Fibroblast of the aortic adventitia (primary cell): ENCODE measurements at regions not wholly inside any gene's neighbourhood (a gene's known extent, or its start where the extent isn't known, plus 50 kb on each side); places are given as distances from the start of the nearest gene placed in this dataset.

Experiments
- DNase-seq: peaks from one replicate; pipeline ENCODE4 v3.0.0-alpha.2; 2010; ENCODE audit warnings: low read depth
- H3K4me3 ChIP-seq: 2 replicates; pipeline ENCODE4 v1.5.1; 2011; ENCODE audit warnings: low read depth, mild to moderate bottlenecking, control low read depth, low read length, moderate library complexity
- CTCF ChIP-seq: IDR thresholded peaks from 2 replicates; pipeline ENCODE4 v1.5.1; 2011; ENCODE audit warnings: mild to moderate bottlenecking, low read length, control low read depth, inconsistent platforms; ENCODE audit not compliant: insufficient read depth

GRCh38 chr1:38577385-38577784 lies 282.2 kb downstream of the RRAGC start:
- no peak for DNase-seq
- TF ChIP-seq CTCF: no peak
- H3K4me3 ChIP-seq: no peak overlapping the region

GRCh38 chr1:38576241-38576640 lies 283.3 kb downstream of the RRAGC start:
- no peak overlapping the region for H3K4me3 ChIP-seq
- DNase-seq: no peak
- TF ChIP-seq CTCF: no peak

GRCh38 chr1:38571726-38572125 lies 287.8 kb downstream of the RRAGC start:
- no peak for TF ChIP-seq CTCF

DNA sequence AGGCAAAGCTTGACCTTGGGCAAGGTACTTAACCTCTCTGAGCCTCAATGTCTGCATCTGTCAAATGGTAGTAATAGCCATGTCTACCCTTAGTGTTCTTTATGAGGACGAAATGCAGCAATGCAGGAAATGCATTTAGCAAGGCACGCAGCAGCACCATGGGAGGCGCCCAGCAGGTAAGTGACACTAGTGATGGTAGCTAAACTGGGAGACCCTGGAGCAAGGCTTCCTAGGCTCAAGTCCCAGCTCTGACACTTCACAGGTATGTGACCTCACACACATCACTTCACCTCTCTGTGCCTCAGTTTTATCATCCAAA lies 289.0 kb downstream of the RRAGC start:
- TF ChIP-seq CTCF: no peak
- H3K4me3 ChIP-seq: no peak overlapping the region
- DNase-seq: no peak

More at GRCh38 chr1:38571726-38572125, 287.8 kb downstream of the RRAGC start:
- no peak for DNase-seq
- H3K4me3 ChIP-seq: no peak overlapping the region

- no peak for TF ChIP-seq CTCF
- no peak overlapping the region for H3K4me3 ChIP-seq
- no peak for DNase-seq
These were observed 289.5 kb downstream of the RRAGC start for GRCh38 chr1:38569932-38570656.

- DNase-seq: no peak
- no peak for TF ChIP-seq CTCF
- H3K4me3 ChIP-seq: no peak overlapping the region
These were observed 291.3 kb downstream of the RRAGC start for GRCh38 chr1:38568061-38568857.
